Left lung (tissue), 4 donors: ENCODE measurements at regions not wholly inside any gene's neighbourhood (a gene's known extent, or its start where the extent isn't known, plus 50 kb on each side); places are given as distances from the start of the nearest gene placed in this dataset.

Experiments
- ATAC-seq: fragments of 200-7000 bp; cut with Tn5 transposase; one replicate; pipeline ENCODE4 v1.9.1; 2020; ENCODE audit warnings: moderate library complexity
- DNase-seq, 4 donors: peaks; one replicate each; pipeline ENCODE4 v3.0.0-alpha.2; 2013 to 2020
- H3K27ac ChIP-seq, 2 donors: fragments of 200-600 bp; sonication (generic) in 1 of 2; one replicate each; pipeline versions ENCODE4 v1.5.0 to v1.8.0; 2020 to 2021
- H3K27me3 ChIP-seq, 2 donors: fragments of 200-600 bp; sonication (generic) in 1 of 2; one replicate each; pipeline versions ENCODE4 v1.5.0 to v1.8.0; 2020 to 2021
- H3K36me3 ChIP-seq, 2 donors: fragments of 200-600 bp; sonication (generic) in 1 of 2; one replicate each; pipeline versions ENCODE4 v1.5.0 to v1.8.0; 2020 to 2021
- H3K4me1 ChIP-seq, 2 donors: fragments of 200-600 bp; one replicate each; pipeline ENCODE4 v1.8.0; 2021
- H3K4me3 ChIP-seq, 2 donors: fragments of 200-600 bp; sonication (generic) in 1 of 2; one replicate each; pipeline versions ENCODE4 v1.5.0 to v1.8.0; 2020 to 2021; ENCODE audit warnings: mild to moderate bottlenecking in 1 of 2
- H3K9me3 ChIP-seq, 2 donors: fragments of 200-600 bp; sonication (generic) in 1 of 2; one replicate each; pipeline versions ENCODE4 v1.5.0 to v1.8.0; 2020 to 2021
- CTCF ChIP-seq, 2 donors: fragments of 200-600 bp; sonication (generic) in 1 of 2; IDR thresholded peaks; one replicate each; pipeline versions ENCODE4 v1.5.0 to v1.8.0; 2021; ENCODE audit warnings: antibody characterized with exemption in 2 of 2
- intact Hi-C, 2 donors: fragments of 100-400 bp; cut with DNase I; formaldehyde crosslinking; loops; one replicate each; pipeline versions ENCODE4 v1.11.2 to v1.14.2; 2022
- donor health status: DM: no; HTN: yes; CAD: no.
- donor health status: DM: no; HTN: no; CAD: no.

GRCh38 chr4:119858176-119858575, 208.5 kb downstream of the MAD2L1 start:
- H3K36me3 ChIP-seq: no peaks in the 10 kb centered on the region
- DNase-seq (no peak), ATAC-seq (no peak)
- no peak for TF ChIP-seq CTCF (IDR thresholded peaks at IDR 0.05)
- no peak overlapping the region for H3K27ac ChIP-seq
- intact Hi-C loops: no loop called here
- H3K27me3 ChIP-seq: no peaks in the 10 kb centered on the region
- H3K4me3 ChIP-seq: no peak overlapping the region
- H3K4me1 ChIP-seq: no peaks in the 10 kb centered on the region
- H3K9me3 ChIP-seq: no peaks in the 10 kb centered on the region

- intact Hi-C loops: no loop called here
- ATAC-seq: no peak
- no peak for TF ChIP-seq CTCF (IDR thresholded peaks at IDR 0.05)
- H3K27ac ChIP-seq: no peak overlapping the region
- H3K27me3 ChIP-seq: no peaks in the 10 kb centered on the region
- no peak for DNase-seq
- no peaks in the 10 kb centered on the region for H3K36me3 ChIP-seq
- H3K4me3 ChIP-seq: no peak overlapping the region
- H3K9me3 ChIP-seq: no peaks in the 10 kb centered on the region
- no peaks in the 10 kb centered on the region for H3K4me1 ChIP-seq
These were observed 212.3 kb downstream of the MAD2L1 start for GRCh38 chr4:119854364-119854763.

GRCh38 chr4:119851649-119852048, 215.0 kb downstream of the MAD2L1 start:
- no peak for ATAC-seq
- H3K36me3 ChIP-seq: no peaks in the 10 kb centered on the region
- no peak for DNase-seq
- no peak overlapping the region for H3K4me3 ChIP-seq
- no peak for TF ChIP-seq CTCF (IDR thresholded peaks at IDR 0.05)
- H3K27ac ChIP-seq: no peak overlapping the region
- H3K9me3 ChIP-seq: no peaks in the 10 kb centered on the region
- intact Hi-C loops: no loop called here
- H3K4me1 ChIP-seq: no peaks in the 10 kb centered on the region
- no peaks in the 10 kb centered on the region for H3K27me3 ChIP-seq

- no peak for DNase-seq
- Histone ChIP-seq H3K27me3 (no peaks in the 10 kb centered on the region), H3K4me3 (no peak overlapping the region), H3K9me3 (no peaks in the 10 kb centered on the region), H3K4me1 (no peaks in the 10 kb centered on the region), H3K36me3 (no peaks in the 10 kb centered on the region), H3K27ac (no peak overlapping the region)
- no peak for ATAC-seq
- intact Hi-C loops: no loop called here
- no peak for TF ChIP-seq CTCF (IDR thresholded peaks at IDR 0.05)
These were observed 212.8 kb upstream of the PDE5A start for GRCh38 chr4:119841361-119841760.

GRCh38 chr4:119835613-119835910, 207.0 kb upstream of the PDE5A start:
- ATAC-seq: no peak
- Histone ChIP-seq H3K36me3 (no peaks in the 10 kb centered on the region), H3K27ac (no peak overlapping the region), H3K9me3 (no peaks in the 10 kb centered on the region), H3K27me3 (no peaks in the 10 kb centered on the region), H3K4me3 (no peak overlapping the region), H3K4me1 (no peaks in the 10 kb centered on the region)
- no peak for DNase-seq
- intact Hi-C loops: no loop called here
- no peak for TF ChIP-seq CTCF (IDR thresholded peaks at IDR 0.05)
